Spinal cord (tissue), 9 donors: ENCODE measurements at regions not wholly inside any gene's neighbourhood (a gene's known extent, or its start where the extent isn't known, plus 50 kb on each side); places are given as distances from the start of the nearest gene placed in this dataset.

ENCODE experiments used
- DNase-seq, 6 donors: peaks; one replicate each; pipeline versions ENCODE4 v3.0.0 to v3.0.0-alpha.2; 2013 to 2015; ENCODE audit warnings: low spot score in 6 of 6, low read depth in 4 of 6
- H3K27ac ChIP-seq: one replicate; pipeline ENCODE4 v1.5.1; 2013; ENCODE audit warnings: low read depth, low read length, control low read depth
- H3K27me3 ChIP-seq: one replicate; pipeline ENCODE4 v1.6.1; 2013; ENCODE audit warnings: low read length; ENCODE audit not compliant: control insufficient read depth, insufficient read depth
- H3K36me3 ChIP-seq: one replicate; pipeline ENCODE4 v1.6.1; 2013; ENCODE audit warnings: low read length; ENCODE audit not compliant: control insufficient read depth, insufficient read depth
- H3K4me1 ChIP-seq: one replicate; pipeline ENCODE4 v1.6.1; 2013; ENCODE audit warnings: low read length; ENCODE audit not compliant: control insufficient read depth, insufficient read depth
- H3K4me3 ChIP-seq: one replicate; pipeline ENCODE4 v1.5.1; 2013; ENCODE audit warnings: low read depth, low read length, control low read depth
- H3K9me3 ChIP-seq: one replicate; pipeline ENCODE4 v1.6.1; 2013; ENCODE audit warnings: low read length; ENCODE audit not compliant: control insufficient read depth, insufficient read depth
- WGBS: methylation state at CpG from one replicate; pipeline ENCODE4 v1.1.5; 2013; ENCODE audit warnings: missing lambda C conversion rate; ENCODE audit not compliant: insufficient coverage; 5-methylcytosine and 5-hydroxymethylcytosine counted together
- donor health status: healthy.

DNA sequence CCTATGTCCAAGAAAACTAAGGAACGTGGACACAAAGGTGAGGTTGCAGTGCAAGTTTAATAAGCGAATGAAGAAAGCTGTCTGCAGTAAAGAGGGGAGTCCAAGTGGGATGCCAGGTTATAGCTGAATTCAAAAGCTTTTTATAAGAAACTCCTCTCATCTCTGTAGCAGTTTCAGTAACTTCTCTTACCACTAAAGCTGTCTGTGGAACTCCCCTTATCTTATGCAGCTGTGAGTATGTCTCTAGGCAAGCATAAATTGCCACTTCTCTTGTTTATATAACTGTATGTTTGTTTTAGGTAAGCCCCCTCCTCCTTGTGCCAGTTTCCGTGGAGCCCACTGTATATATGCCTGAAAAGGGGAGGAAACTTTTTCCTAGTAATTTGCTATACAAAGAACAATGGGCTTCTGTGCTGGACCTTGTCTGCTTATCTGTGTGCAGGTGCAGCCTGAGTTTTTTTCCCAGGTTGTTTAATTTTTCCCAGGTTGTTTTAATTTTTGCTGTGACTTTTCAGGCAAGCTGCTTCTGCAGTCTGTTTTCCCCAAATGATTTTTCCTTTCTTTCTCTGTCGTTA, 875.1 kb upstream of the EPHA6 start:
- Histone ChIP-seq H3K9me3 (no peaks in the 10 kb centered on the region), H3K27ac (no peak overlapping the region), H3K36me3 (no peaks in the 10 kb centered on the region), H3K4me3 (no peak overlapping the region), H3K4me1 (no peaks in the 10 kb centered on the region), H3K27me3 (no peaks in the 10 kb centered on the region)
- DNase-seq: no peak
- WGBS: no CpG with 5 or more reads among the region's 4 CpGs

DNA sequence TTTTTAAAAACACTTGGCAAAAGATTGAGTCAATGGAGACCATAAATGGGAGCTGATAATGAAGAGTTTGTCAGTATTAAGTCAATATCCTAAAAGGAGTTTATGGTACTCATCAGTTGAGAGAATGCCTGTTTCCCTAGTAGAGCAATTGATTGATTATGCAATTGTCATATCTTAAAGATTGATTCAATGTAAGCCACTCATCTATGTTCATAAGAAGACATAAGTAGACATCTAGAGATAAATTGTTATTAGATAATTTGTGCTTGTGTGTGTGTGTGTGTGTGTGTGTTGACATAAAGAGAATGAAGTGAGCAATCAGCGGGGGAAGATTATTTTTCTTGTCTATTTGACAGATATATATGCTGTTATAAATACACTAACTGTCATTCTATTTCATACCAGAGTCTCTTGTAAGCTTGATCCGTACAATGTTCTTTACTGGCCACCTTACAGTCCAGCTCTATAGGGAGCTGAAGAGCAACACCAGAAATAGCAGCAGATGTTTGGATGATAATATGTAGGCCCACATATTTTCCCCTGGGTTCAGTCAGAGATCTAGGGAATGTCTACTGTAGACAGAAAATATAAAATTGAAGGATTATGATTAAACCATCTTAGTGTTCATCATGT, 848.6 kb upstream of the EPHA6 start:
- WGBS: no CpG with 5 or more reads among the region's 2 CpGs
- no peak for DNase-seq
- Histone ChIP-seq H3K9me3 (no peaks in the 10 kb centered on the region), H3K4me1 (no peaks in the 10 kb centered on the region), H3K27ac (no peak overlapping the region), H3K27me3 (no peaks in the 10 kb centered on the region), H3K4me3 (no peak overlapping the region), H3K36me3 (no peaks in the 10 kb centered on the region)

DNA sequence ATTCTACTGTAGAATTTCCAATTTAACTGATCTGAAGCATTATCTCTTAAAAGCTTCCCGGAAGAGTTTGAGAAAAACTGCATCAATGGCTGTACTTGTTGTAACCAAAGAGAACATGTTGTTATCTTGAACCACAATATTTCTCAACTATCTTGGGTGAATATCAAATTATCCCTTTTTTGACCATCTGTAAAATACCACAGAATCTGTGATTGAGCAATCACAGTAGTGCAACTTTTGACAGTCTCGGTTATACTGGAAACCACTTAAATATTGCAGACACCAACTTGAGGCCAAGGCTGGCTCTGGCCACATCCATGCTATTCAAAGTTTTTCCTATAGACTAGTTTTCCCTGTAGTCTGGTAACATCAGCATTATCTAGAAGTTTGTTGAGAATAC, 842.8 kb upstream of the EPHA6 start:
- no peaks in the 10 kb centered on the region for H3K27me3 ChIP-seq
- H3K36me3 ChIP-seq: no peaks in the 10 kb centered on the region
- DNase-seq: no peak
- no peaks in the 10 kb centered on the region for H3K9me3 ChIP-seq
- H3K4me1 ChIP-seq: no peaks in the 10 kb centered on the region
- H3K4me3 ChIP-seq: no peak overlapping the region
- H3K27ac ChIP-seq: no peak overlapping the region
- 100% methylated on average over 1 of the region's 2 CpGs for WGBS

DNA sequence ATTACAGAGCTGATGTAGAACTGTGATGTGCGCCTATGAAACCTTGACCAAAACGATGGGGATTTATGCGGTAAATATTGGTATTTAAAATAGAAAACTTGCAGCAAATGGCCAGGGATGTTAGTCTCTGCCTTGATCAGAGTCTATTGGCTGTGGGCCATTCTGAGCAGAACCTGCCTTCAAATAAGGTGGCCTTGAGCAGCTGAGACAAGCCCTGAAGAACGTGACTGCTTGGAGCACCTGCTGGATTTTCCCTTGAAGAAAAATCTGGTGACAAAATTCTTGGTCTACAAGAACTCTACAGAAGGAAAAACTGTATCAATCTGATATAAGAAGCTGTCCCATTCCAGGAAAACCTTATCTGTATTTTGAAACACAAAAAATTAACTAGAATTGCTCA, 820.1 kb upstream of the EPHA6 start:
- DNase-seq: no peak
- Histone ChIP-seq H3K27ac (no peak overlapping the region), H3K9me3 (no peaks in the 10 kb centered on the region), H3K27me3 (no peaks in the 10 kb centered on the region), H3K4me3 (no peak overlapping the region), H3K4me1 (no peaks in the 10 kb centered on the region), H3K36me3 (no peaks in the 10 kb centered on the region)
- WGBS: 96% methylated on average over 3 of the region's 4 CpGs

DNA sequence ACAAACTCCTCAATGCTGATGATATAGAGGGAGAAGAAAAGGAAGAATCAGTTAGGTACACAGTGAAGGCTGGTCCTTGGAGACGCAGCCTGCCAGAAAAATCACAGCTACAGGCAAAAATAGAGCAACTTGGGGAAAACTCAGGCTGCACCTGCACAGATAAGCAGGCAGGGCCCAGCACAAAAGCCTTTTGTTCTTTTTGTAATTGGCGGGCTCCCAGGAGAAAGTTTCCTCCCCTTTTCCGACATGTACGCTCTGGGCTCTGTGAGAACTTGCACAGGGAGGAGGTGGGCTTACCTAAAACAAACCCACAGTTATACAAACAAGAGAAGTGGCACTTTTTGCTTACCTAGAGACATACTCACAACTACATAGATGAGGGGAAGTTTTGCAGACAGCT, 813.4 kb upstream of the EPHA6 start:
- H3K4me3 ChIP-seq: no peak overlapping the region
- H3K27ac ChIP-seq: no peak overlapping the region
- DNase-seq: no peak
- H3K36me3 ChIP-seq: no peaks in the 10 kb centered on the region
- no peaks in the 10 kb centered on the region for H3K4me1 ChIP-seq
- WGBS: 60% methylated on average over 1 of the region's 4 CpGs
- no peaks in the 10 kb centered on the region for H3K27me3 ChIP-seq
- H3K9me3 ChIP-seq: no peaks in the 10 kb centered on the region

DNA sequence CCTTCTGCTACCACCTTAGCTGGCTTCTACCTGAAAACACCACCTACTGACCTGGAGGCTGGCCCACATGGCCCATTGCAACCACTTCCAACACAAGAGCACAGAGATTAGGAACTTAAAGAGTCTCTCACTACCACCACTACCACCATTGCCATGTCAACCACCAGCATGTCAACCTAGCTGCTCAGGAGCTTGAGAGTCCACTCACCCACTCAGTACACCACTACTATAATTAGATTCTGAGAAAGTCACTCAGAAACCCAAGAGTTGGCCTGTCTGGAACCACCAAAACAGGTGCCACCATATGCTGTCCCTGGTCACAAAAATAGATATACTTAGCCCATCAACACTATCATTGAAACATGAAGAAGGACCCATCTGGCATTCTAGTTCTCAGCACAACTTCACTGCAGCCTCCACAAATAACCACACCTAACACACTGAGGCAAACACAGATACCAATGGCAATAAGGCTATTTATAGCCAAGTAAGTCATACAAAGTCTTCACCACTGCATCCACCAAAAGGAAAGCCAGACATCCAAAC, 806.7 kb upstream of the EPHA6 start:
- H3K36me3 ChIP-seq: no peaks in the 10 kb centered on the region
- H3K4me3 ChIP-seq: no peak overlapping the region
- no peak for DNase-seq

DNA sequence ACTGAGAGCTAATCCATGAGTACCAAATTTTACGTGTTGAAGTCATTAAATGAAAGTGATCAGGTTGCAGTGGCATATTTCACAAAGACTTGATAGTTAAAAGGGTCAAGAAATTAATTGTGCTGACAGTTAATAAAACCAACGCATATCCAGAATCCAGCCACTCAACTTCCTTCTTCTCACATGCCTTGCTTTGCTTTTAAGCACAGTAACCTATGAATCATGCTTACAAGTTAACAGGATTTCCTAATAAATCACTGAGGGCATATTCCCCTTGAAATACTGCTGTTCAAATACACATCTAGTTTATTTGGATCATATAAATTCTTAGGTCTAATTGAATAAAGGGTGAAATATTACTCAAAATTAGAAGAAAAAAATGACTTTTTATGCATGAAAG, 801.5 kb upstream of the EPHA6 start:
- no CpG with 5 or more reads among the region's 2 CpGs for WGBS
- no peaks in the 10 kb centered on the region for H3K36me3 ChIP-seq
- no peaks in the 10 kb centered on the region for H3K27me3 ChIP-seq
- no peak overlapping the region for H3K4me3 ChIP-seq
- H3K27ac ChIP-seq: no peak overlapping the region
- H3K4me1 ChIP-seq: no peaks in the 10 kb centered on the region
- no peaks in the 10 kb centered on the region for H3K9me3 ChIP-seq
- DNase-seq: peak in 1 of 6 donors; percentile 5

More for the DNA sequence above, 806.7 kb upstream of the EPHA6 start:
- no peak overlapping the region for H3K27ac ChIP-seq
- H3K27me3 ChIP-seq: no peaks in the 10 kb centered on the region
- no peaks in the 10 kb centered on the region for H3K9me3 ChIP-seq
- no peaks in the 10 kb centered on the region for H3K4me1 ChIP-seq

DNA sequence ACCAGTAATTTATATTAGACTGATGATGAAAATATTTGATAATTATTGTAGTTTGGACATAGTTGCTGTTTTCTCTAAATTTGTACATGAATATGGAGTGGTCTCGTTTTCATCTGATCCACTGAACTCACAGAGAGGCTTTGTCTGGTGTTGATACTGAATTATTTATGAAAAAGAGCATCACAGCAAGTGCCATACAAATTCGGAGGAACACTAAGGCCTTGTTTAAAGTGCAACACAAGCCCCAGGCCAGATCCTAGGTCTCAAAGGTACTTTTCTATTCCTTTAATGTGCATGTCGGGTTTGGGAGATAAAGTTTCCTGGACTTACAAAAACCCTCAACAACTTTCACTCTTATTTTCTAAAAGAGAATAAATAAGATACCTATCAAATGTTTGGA, 796.8 kb upstream of the EPHA6 start:
- Histone ChIP-seq H3K4me3 (no peak overlapping the region), H3K27me3 (no peaks in the 10 kb centered on the region), H3K4me1 (no peaks in the 10 kb centered on the region), H3K9me3 (no peaks in the 10 kb centered on the region), H3K36me3 (no peaks in the 10 kb centered on the region), H3K27ac (no peak overlapping the region)
- peak in 2 of 6 donors; percentile 4 to 8 for DNase-seq
- no CpG with 5 or more reads among the region's 3 CpGs for WGBS

DNA sequence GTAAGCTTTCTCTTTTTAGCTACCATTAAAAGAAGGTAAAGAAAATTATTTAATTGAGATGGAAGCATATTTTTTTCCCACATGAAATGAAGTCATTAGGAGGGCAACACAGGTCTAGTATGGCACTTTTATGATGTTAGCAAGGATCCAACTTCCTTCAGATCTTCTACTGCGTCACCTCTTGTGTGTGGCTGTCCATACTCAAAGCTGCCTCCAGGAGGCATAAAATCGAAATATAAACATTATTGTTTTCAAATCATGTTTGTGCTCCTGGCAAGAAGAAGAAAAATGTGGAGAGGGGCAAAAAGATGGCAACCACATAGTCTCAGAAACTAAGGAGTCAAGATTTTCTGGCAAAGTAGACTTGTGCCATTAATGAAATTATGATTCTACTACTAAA, 791.7 kb upstream of the EPHA6 start:
- Histone ChIP-seq H3K4me3 (no peak overlapping the region), H3K27me3 (no peaks in the 10 kb centered on the region), H3K36me3 (no peaks in the 10 kb centered on the region), H3K9me3 (no peaks in the 10 kb centered on the region), H3K4me1 (no peaks in the 10 kb centered on the region), H3K27ac (no peak overlapping the region)
- WGBS: 100% methylated on average over 1 of the region's 2 CpGs
- DNase-seq: no peak

DNA sequence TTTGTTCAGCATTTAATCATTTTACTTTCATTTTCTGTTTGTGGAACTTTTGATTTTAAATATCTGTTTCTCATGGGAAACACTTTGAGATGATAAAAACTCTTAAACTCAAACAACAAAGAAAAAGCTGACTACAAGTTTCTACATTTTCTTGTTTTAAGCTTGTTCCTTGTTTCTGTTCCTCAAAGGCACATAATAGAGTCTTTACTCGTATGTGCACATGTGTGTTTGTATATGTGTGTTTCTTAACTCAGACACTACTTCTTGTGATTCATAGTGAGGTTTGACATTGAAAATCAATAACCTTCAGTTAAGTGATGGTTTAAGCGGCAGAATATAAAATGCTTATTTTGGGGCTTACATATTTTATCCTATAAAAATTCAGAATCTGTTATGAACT, 786.7 kb upstream of the EPHA6 start:
- no CpG with 5 or more reads among the region's 2 CpGs for WGBS
- no peaks in the 10 kb centered on the region for H3K9me3 ChIP-seq
- no peak overlapping the region for H3K4me3 ChIP-seq
- H3K27me3 ChIP-seq: no peaks in the 10 kb centered on the region
- no peaks in the 10 kb centered on the region for H3K4me1 ChIP-seq
- no peak for DNase-seq
- H3K36me3 ChIP-seq: no peaks in the 10 kb centered on the region
- H3K27ac ChIP-seq: no peak overlapping the region
